ENCODE measurements at regions not wholly inside any gene's neighbourhood (a gene's known extent, or its start where the extent isn't known, plus 50 kb on each side); places are given as distances from the start of the nearest gene placed in this dataset.

GRCh38 chr12:92506460-92506859, 196.3 kb upstream of the PLEKHG7 start:
- H3K4me3 ChIP-seq (ENCODE audit: low read depth, low read length) = no peak overlapping the region
- DNase-seq (ENCODE audit: low read depth) = no peak
- no peak for TF ChIP-seq CTCF (conservative IDR thresholded peaks at IDR 0.05; ENCODE audit: low read depth, low read length)

- H3K4me3 ChIP-seq (ENCODE audit: low read depth, low read length) = peak overlapping the region; percentile 30
- no peak for TF ChIP-seq CTCF (conservative IDR thresholded peaks at IDR 0.05; ENCODE audit: low read depth, low read length)
- DNase-seq (ENCODE audit: low read depth) = peak; percentile 67
These were observed 197.2 kb upstream of the PLEKHG7 start for GRCh38 chr12:92505254-92506231.

GRCh38 chr12:92504594-92504981, 198.2 kb upstream of the PLEKHG7 start:
- DNase-seq (ENCODE audit: low read depth) = no peak
- H3K4me3 ChIP-seq (ENCODE audit: low read depth, low read length) = no peak overlapping the region
- no peak for TF ChIP-seq CTCF (conservative IDR thresholded peaks at IDR 0.05; ENCODE audit: low read depth, low read length)

GRCh38 chr12:92503971-92504593, 198.7 kb upstream of the PLEKHG7 start:
- DNase-seq (ENCODE audit: low read depth) = no peak
- no peak for TF ChIP-seq CTCF (conservative IDR thresholded peaks at IDR 0.05; ENCODE audit: low read depth, low read length)
- no peak overlapping the region for H3K4me3 ChIP-seq (ENCODE audit: low read depth, low read length)

GRCh38 chr12:92503029-92503931, 199.5 kb upstream of the PLEKHG7 start:
- DNase-seq (ENCODE audit: low read depth) = peak; percentile 15

More at GRCh38 chr12:92503029-92503931, 199.5 kb upstream of the PLEKHG7 start:
- H3K4me3 ChIP-seq (ENCODE audit: low read depth, low read length) = no peak overlapping the region
- TF ChIP-seq CTCF (conservative IDR thresholded peaks at IDR 0.05; ENCODE audit: low read depth, low read length) = no peak
